NCI-H128 (cell line): ENCODE measurements at regions not wholly inside any gene's neighbourhood (a gene's known extent, or its start where the extent isn't known, plus 50 kb on each side); places are given as distances from the start of the nearest gene placed in this dataset.

Source experiments
- DNase-seq: peaks from one replicate; lab custom pipeline; 2025; ENCODE audit not compliant: unreplicated experiment; lab: John Stamatoyannopoulos, UW

DNA sequence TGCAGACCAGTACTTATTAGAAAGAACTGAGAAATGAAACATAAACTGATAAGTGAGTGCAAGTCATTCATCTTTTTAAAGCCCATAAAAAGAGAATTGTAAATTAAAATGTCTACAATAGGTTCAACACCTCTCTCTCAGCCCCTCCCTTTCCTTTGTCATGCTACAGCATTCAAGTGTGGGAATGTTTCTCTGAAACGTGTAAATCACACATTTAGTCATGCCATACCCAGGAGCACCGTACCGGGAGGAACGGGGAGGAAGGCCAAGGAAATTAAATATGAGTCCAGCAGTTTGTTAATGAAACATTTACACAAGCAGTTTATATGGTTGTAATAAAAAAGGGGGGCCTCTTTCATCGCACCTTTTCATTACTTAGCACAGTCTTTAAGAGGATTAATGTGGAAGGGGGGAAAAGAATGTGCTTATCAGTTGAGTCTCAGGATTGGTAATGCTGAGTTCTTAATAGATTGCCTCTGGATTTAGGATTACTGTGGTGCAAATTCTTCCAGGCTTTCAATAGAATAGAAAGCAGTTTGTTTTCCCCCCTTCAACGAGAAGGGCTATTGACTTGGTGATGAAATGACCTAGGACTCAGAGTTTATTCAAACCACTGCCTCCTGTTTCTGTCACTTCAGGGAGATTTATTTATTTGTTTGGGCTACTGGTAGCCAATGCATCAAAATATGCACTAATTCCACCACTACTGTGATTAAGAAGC is 176.0 kb upstream of the ZNF608 start:
- no peak for DNase-seq

DNA sequence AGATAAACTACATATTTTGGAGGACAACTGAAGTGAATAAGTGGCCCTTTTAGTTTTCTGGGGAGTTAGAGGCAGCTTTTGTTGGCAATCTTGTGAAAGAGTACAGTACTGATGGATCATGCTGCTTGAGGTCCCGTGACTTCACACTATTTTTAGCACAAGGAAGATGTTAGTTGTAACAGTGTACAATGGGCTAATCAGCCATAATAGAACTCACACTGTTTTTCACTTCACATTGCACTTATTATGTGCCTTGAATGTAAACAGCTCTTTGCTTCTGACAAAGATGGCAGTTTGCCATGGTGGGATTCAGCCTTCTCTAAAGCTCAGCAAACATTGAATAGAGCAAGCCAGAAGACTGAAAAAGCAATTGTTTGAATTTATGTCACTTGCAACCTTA is 176.7 kb upstream of the ZNF608 start:
- DNase-seq = peak; percentile 70

DNA sequence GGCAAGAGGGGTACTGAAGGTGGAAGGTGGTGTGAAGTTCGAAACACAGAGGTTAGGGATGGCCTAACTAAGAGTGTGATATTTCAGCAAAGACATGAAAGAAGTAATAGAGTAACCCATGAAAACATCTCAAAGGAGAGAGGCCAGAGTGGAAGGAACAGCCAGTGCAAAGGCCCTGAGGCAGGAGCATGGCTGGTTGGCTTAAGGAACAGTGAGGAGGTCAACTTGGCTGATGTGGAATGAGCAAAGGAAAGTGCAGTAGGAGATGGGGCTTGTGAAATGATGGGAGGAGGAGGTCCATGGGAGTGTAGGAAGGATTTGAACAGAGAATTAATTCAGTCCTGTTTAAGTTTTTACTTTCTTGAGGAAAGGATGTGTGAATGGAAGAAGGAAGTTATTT is 178.3 kb upstream of the ZNF608 start:
- no peak for DNase-seq

DNA sequence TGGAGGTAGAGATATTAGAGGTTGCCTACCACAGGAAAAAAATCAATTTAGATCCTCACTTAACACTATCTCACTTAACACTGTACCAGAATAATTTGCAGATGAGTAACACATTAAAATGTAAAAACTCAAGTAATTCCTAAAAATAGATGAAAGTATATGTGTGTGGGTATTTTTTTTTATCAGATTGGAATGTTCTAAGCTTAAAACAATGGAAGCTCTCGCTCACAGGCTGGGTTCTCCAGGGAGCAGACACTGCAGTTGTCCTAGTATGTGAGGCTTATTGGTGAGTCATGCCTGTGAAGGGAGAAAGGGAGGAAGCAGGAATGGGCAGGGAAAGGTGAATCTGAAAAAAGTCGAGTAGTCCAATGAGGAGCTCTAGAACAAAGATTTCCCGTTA is 181.3 kb upstream of the ZNF608 start:
- no peak for DNase-seq

DNA sequence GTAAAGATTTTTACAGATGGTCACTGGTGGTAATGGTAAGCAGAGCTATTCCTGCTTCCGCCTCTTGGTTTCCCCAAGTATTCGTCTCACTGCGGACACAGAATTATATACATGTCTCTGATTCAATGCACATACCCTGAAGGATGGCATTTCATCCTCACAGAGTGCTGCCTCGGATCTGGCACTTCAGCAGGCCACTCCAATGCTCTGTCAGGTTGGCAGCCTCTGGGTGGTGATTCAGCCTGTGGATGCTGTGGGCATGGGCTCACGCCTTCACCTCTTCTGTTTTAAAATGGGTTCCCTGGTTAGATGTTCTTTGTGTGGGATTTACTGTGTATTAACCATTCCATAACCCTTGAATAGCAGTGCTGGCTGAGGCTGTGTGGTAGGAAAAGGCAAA is 182.6 kb upstream of the ZNF608 start:
- no peak for DNase-seq

DNA sequence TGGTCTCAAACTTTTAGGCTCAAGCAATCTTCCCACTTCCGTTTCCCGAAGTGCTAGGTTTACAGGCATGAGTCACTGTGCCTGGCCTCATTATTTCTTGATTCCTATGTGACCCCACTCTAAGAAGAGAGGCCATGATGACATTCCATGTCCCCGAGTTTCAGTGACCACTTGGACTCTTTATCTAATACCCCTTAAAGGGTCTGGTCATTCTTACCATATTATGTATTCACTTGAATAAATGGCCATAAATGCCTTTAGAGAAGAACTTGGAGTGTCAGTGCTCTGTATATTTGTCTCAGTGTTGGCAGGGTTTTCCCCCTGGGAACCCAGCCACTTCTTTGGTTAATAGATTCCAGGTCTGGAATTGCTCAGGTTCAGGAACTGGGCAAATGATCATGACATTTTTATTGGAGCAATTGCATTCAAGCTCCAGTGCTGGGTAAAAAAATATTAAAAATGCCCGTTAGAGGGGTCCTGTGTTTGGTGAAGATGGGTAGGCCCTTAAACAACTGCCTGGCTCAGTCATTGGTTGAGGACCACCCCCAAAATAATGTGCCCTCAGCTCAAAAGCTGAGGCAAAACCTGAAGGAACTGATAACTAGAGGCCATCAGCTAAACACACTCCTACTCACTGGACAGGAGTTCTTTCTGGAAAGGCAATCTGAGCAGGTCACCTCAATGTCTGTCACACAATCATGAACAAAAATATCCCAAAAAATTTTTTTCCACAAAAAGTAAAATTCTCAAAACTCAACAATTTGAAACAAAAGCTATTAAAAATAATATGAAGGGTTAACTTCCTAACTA is 186.6 kb upstream of the ZNF608 start:
- DNase-seq = no peak

DNA sequence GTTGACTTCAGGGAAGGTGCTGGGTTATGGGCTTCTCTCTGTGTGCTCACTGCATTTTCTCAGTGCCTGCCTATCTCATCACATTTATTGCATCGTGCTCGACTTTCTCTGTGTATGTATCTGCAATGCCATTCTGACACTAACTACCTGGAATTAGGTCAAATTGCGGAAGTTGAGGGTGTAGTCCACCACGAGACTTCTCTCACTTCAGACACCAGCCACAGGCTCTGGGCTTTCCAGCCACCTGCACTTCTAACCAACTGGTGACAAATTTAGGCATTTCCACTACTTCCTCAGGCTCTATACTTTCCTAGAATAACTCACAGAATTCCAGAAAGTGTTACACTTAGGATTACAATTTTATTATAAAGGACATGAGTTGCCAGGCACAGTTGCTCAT is 188.6 kb upstream of the ZNF608 start:
- DNase-seq = no peak

DNA sequence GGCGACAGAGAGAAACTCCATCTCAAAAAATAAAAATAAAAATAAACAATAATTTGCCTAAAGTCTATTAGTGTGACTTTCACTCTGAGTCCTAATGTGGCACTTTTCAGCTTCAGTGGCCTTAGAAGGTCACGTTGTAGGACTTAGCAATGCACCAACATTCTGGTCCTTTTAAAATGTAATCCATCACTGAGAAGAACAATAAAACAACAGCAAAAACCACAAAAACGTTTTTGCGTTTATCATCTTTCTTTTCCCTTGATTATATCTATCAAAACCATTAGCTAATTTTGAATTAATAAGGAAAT is 190.1 kb upstream of the ZNF608 start:
- DNase-seq = no peak

DNA sequence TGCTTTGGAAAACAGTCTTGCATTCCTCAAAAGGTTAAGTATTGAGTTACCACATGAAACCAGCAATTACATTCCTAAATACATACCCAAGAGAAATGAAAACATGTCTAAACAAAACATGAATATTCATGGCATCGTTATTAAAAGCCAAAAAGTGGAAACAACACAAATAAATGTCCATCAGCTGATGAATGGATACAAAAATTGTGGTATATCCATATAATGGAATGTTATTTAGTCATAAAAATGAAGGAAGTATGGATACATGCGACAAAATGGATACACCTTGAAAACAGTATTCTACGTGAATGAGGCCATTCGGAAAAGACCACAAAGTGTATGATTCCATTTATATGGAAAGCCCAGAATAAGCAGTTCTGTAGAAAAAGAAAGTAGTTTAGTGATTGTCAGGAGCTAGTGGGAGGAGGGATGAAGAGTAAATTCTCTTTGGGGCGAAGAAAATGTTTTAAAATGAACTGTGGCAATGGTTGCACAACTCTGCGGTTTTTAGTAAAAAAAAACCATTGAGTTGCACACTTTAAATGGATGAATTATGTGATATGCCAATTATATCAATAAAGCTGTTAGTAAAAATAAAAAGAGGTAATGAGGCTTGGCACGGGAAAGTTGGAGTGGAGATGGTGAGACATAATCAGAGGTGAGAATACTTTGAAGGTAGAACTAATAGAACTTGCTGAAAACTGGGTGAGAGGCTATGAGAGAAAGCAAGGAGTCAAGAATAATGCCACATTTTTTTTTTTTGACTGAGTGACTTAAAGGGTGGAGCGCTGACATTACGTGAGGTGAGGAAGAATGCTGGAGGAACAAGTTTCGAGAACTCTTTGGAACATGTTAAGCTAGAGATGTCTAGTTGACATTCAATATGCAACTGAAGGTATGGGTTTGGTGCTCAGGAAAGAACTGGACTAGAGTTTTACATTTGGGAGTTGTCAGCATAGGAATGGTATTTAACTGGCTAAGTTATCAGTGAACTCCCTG is 194.9 kb upstream of the ZNF608 start:
- DNase-seq = no peak

DNA sequence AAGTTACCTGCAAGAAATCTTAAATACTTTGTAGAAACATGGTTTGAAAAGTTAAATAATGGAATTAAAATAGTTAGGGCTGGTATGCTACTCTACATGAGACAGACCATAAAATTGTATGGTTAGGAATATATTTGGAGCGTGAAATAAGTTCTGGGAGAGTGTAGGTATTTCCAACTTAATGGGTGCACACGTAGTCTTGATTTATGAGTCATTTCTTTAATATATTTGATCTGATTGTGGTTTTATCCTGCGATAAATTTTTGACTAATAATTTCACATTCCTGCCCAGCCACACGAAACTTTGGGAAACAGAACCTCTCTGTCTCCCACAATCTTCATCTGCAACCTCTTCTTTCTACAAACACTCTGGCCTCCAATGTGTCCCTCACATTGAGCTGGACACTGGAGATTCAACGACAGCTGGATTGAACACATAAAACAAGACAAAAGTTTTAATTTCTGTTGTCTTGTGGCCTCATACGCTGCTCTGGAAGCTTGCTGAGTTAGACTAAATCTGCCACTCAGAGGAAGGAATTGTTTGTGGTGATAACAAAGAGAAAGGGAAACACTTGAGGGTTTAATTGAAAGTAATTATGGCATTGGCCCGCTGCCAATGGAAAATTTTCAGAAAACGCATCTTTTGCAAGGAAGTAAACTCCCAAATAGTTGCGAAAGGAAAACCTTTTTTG is 201.8 kb upstream of the ZNF608 start:
- DNase-seq = no peak

DNA sequence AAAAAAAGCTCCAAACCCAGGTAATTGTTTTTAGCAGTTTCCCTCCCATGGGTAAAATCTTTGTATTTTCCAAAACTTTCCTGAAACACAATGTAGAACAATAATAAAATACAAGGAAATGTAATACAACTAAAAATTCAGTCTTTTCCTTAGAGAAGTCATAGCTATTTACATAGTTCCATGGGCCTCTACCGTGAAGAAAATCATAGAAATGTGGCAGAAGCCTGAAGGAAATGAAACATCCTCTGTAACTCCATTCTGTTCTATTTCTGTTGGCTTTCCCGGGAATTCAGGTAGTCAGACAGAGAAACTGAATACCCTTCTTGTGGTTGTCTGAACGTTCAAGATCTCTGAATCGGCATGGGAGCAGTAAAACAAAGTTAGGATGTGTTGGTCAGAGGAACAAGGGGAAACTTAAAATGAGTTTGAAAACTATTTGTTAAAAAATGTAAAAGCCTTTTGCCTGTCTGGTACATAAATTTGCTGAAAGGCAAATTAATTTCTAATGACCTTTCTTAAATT is 202.4 kb upstream of the ZNF608 start:
- no peak for DNase-seq

DNA sequence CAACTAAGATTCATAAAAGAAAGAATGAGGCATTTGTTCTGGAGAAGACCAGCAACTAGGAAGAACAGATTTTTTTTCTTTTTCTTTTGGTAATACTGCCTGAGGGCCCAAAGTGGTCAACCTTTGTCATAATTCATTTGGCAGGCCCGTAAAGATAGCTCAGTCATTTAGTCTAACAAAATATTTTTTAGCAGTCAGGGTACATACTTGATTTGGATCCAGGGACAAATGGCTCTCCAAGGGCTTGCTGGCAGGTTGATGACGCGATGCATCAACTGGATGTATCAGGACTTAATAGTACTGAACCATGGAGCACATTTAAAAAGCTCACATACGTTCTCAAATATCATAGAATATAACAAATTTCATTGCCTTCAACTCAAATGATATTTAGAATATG is 203.4 kb upstream of the ZNF608 start:
- DNase-seq = no peak

DNA sequence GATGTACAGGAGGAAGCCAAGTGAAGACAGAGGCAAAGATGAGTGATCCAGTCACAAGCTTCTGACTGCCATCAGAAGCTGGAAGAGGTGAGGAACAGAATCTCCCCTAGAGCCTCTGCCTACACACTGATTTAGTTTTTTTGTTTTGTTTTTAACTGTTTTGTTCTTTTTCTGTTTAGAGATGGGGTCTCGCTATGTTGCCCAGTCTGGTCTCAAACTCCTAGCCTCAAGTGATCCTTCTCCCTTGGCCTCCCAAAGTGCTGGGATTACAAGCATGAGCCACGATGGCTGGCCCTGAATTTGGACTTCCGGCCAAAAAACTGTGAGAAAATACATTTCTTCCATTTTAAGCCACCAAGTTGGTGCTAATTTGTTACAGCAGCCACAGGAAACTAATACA is 204.7 kb upstream of the ZNF608 start:
- DNase-seq = no peak

DNA sequence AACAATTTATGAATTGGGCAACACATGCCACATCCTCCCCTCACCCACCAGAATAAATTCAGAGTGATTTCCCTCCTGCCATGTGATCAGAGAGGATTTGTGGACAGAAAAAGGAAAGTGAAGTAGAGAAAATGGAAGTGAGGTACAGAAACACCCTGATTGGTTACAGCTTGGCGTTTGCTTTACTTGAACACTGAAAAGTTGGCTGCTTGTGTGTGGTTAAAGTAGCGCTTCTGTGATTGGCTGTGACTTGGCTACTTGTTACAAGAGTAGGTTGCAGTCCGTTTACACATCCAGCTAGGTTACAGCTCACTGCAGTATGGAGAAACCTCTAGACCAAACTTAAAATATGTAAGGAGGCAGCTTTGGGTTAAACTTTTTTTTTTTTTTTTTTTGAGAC is 205.2 kb upstream of the ZNF608 start:
- no peak for DNase-seq

DNA sequence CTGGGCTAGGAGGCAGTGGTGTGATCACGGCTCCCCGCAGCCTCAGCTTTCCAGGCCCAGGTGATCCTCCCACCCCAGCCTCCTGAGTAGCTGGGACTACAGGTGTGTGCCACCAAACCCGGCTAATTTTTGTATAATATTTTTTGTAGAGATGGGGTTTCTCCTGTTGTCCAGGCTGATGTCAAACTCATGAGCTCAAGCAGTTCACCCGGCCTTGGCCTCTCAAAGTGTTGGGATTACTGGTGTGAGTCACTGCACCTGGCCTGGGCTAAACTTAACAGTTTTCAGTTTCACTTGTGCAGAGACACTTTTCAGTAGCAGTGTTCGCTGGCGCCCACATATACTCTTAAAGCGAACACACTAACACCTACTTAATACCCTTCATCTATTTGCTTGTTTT is 205.6 kb upstream of the ZNF608 start:
- DNase-seq = no peak

DNA sequence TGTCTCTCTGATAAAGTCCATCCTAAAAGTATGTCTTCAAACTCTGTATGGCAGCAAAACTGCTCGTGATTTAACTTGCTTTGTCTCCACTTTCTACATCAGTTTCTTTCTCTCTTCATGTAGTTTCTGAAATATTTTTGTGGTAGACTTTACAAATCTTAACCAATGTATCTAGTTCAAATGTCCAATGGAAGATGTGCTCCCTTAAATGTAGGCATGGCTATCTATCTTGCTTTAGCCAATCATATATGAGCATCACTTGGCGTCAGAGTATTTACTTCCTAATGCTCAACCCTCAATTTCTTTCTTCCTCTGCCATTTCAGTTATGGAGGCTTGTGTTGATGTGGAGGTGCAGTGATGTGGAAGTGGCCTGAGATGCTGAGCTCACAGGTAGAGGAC is 206.1 kb upstream of the ZNF608 start:
- DNase-seq = no peak

DNA sequence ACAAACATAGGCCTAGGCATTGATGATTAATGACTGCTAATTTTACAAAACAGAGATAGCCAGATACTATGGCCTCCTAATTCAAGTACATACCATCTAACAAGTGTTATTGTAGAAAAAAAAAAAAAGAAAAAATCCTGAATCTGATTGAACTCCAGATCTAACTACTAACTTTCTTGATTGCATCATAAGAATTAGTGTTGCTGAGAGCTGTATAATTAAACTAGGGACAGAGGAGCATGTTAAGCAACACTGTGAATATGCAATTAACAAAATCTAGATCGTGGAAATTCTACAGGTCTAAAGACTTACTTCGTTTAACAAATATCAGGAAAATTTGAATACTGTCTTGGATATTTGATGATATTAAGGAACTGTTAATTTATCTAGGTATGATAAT is 208.3 kb upstream of the ZNF608 start:
- no peak for DNase-seq

DNA sequence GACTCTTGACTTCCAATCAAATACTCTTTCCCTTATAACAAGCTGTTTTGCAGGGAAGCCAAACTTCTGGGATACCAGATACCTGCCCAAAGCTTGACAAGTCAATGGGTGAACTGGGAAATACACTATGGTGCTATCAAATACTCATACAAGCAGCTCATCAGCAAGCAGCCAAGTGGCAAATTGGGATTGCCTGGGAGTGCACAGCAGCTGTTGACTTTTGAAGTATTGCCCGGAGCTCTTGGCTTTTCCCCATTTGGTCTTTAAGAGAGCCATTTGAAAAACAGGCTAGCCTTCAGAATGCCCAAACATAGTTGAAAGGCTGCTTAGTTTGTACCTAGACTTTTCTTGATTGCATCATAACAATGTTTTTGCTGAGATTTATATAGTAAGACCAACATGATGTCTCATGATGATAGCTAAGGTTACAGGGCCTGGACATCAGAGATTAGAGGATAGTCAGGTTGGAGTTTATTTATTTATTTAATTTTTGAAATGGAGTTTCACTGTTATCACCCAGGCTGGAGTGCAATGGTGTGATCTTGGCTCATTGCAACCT is 210.1 kb upstream of the ZNF608 start:
- no peak for DNase-seq

DNA sequence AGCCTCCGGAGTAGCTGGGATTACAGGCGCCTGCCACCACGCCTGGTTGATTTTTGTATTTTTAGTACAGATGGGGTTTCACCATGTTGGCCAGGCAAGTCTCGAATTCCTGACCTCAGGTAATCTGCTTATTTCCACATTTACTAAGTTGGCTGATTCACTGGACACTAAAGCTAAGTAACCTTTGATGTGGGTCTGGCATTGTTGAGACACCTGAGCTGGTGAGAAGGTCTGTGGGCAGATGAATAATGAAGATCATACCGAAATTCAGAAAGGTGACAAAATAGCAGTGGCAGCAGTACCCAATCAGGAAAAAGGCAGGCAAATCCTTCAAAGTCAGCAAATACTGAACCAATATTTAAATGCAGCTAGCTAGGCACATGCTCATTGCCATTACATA is 210.6 kb upstream of the ZNF608 start:
- no peak for DNase-seq

DNA sequence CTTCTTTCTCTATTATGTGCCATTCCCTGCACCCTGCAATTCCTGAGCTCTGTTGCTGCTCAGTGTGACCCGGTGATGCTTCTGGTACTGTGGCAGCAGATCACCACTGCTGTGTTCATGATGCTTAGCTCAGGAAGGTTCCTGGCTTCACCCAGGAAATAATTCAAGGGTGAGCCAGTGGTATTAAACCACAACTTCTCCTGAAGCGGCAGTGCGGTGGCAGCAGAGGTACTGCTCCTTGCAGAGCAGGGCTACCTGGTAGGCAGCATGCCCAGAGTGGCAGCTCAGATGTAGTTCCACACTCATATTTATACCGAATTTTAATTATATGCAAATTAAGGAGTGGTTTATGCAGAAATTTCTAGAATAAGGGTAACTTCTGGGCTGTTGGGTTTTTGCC is 213.8 kb upstream of the ZNF608 start:
- DNase-seq = no peak

DNA sequence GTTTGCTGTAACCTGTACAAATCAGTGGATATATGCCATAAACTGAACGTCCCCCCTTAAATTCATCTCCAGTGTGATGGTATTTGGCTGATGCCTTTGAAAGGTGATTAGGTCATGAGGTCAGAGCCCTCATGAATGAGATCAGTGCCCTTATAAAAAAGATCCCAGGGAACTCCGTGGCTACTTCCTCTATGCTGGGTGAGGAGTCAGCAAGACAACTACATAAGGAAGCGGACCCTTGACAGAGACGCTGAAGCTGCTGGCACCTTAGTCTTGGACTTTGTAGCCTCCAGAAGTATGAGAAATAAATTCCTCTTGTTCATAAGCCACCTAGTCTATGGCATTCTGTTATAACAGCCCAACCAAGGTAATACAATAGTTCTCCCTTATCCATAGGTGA is 215.1 kb upstream of the ZNF608 start:
- DNase-seq = no peak
